ENCODE measurements at regions not wholly inside any gene's neighbourhood (a gene's known extent, or its start where the extent isn't known, plus 50 kb on each side); places are given as distances from the start of the nearest gene placed in this dataset.

DNA sequence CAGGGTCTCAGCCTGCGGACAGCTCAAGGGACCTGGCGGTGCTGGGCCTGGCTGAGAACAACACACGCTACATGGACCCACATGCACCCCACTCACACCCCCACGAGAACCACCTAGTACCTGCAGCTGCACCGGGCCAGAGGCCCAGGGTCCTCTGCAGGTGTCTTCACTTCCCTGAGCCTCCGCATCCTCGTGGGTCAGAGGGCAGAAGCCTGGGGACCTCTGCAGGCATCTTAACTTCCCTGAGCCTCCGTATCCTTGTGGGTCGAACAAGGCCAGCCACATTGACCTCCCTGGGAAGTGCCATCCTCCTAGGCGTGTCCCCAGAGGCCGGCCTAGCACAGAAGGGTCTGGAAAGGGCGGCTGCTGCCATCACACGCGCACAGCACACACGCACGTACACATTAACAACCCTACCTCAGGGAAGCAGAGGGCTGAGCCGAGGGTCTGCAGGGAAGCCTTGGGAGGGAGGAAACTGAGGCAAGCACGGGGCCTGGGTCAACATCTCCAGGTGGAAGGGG is 62.5 kb upstream of the HPCAL1 start:
- Mint-ChIP-seq H3K4me1 (no peaks in the 10 kb centered on the region), H3K9me3 (no peaks in the 10 kb centered on the region), H3K4me3 (no peak overlapping the region), H3K27ac (no peak overlapping the region), H3K27me3 (no peaks in the 10 kb centered on the region), H3K36me3 (ENCODE audit: low read depth) (no peaks in the 10 kb centered on the region)
- DNase-seq = no peak
- ChIA-PET CTCF (interaction anchor here (1.2 to 1.9 kb wide), 2 partner anchors 169 to 195 kb away, joined by 3 to 4 read pairs; no protein-coding TSS in a partner anchor), POLR2A (no interaction called here)

GRCh38 chr2:10240911-10241610 is 61.6 kb upstream of the HPCAL1 start:
- H3K9me3 Mint-ChIP-seq = no peaks in the 10 kb centered on the region
- no peak overlapping the region for H3K27ac Mint-ChIP-seq
- no peaks in the 10 kb centered on the region for H3K27me3 Mint-ChIP-seq
- H3K36me3 Mint-ChIP-seq (ENCODE audit: low read depth) = no peaks in the 10 kb centered on the region
- ChIA-PET POLR2A (no interaction called here), CTCF (no interaction called here)
- no peak overlapping the region for H3K4me3 Mint-ChIP-seq
- no peaks in the 10 kb centered on the region for H3K4me1 Mint-ChIP-seq
- DNase-seq = no peak

GRCh38 chr2:10241641-10242430 is 60.9 kb upstream of the HPCAL1 start:
- no peaks in the 10 kb centered on the region for H3K4me1 Mint-ChIP-seq
- H3K9me3 Mint-ChIP-seq = no peaks in the 10 kb centered on the region
- no peak overlapping the region for H3K4me3 Mint-ChIP-seq
- DNase-seq = no peak
- H3K27me3 Mint-ChIP-seq = no peaks in the 10 kb centered on the region
- ChIA-PET POLR2A (no interaction called here), CTCF (no interaction called here)
- H3K27ac Mint-ChIP-seq = no peak overlapping the region
- H3K36me3 Mint-ChIP-seq (ENCODE audit: low read depth) = no peaks in the 10 kb centered on the region

GRCh38 chr2:10242451-10242850 is 60.3 kb upstream of the HPCAL1 start:
- ChIA-PET POLR2A (no interaction called here), CTCF (no interaction called here)
- H3K9me3 Mint-ChIP-seq = no peaks in the 10 kb centered on the region

GRCh38 chr2:10242998-10243925 is 59.4 kb upstream of the HPCAL1 start:
- H3K4me1 Mint-ChIP-seq = no peaks in the 10 kb centered on the region
- no peak for DNase-seq
- CTCF ChIA-PET = no interaction called here
- no peaks in the 10 kb centered on the region for H3K27me3 Mint-ChIP-seq
- H3K36me3 Mint-ChIP-seq (ENCODE audit: low read depth) = no peaks in the 10 kb centered on the region
- POLR2A ChIA-PET = no interaction called here
- H3K9me3 Mint-ChIP-seq = no peaks in the 10 kb centered on the region
- no peak overlapping the region for H3K27ac Mint-ChIP-seq
- no peak overlapping the region for H3K4me3 Mint-ChIP-seq

More at GRCh38 chr2:10242451-10242850, 60.3 kb upstream of the HPCAL1 start:
- no peak overlapping the region for H3K27ac Mint-ChIP-seq
- no peaks in the 10 kb centered on the region for H3K4me1 Mint-ChIP-seq
- no peak for DNase-seq
- H3K27me3 Mint-ChIP-seq = no peaks in the 10 kb centered on the region
- H3K4me3 Mint-ChIP-seq = no peak overlapping the region
- no peaks in the 10 kb centered on the region for H3K36me3 Mint-ChIP-seq (ENCODE audit: low read depth)

DNA sequence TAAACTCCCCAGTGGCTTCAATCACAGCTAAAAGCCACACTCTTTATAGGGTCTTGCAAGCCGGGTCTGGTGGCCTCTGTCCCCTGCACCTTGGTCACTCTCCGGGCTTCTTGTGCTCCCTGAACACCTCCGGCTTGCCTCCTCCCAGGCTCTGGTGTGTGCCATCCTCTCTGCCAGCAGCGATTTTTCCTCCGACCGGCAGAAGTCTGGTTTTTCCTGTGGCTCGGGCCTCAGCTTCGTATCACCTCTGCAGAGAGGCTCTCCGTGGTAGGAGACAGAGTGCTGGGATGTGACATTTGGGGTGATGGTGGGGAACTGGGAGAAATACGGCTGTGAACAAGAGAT is 58.8 kb upstream of the HPCAL1 start:
- Mint-ChIP-seq H3K27me3 (peaks cover 2% of the 10 kb centered on the region), H3K9me3 (peaks cover under 1% of the 10 kb centered on the region), H3K27ac (no peak overlapping the region), H3K4me3 (no peak overlapping the region), H3K36me3 (ENCODE audit: low read depth) (no peaks in the 10 kb centered on the region), H3K4me1 (no peaks in the 10 kb centered on the region)
- DNase-seq = no peak
- CTCF ChIA-PET = no interaction called here
- POLR2A ChIA-PET = no interaction called here

DNA sequence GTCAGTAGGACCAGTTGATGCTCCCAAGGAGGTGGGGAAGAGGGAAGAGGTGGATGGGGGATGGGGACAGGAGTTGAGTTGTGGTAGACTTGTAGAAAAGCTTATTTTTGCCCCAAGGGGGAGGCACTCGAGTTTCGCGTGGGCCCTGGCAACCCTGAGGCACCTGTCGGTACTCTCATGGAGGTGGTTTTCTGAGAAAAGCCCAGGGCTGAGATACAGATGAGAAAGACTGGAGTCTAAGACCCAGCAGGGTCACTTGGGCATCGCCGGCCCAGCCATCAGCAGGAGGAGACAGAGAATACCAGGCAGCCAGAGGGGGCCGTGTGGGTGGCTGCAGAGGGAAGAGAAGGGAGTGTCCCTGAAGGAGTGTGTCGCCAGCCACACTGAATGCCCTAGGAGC is 57.7 kb upstream of the HPCAL1 start:
- H3K9me3 Mint-ChIP-seq = peaks cover 6% of the 10 kb centered on the region
- peaks cover 2% of the 10 kb centered on the region for H3K36me3 Mint-ChIP-seq (ENCODE audit: low read depth)
- no peak for DNase-seq
- H3K4me1 Mint-ChIP-seq = no peaks in the 10 kb centered on the region
- no peak overlapping the region for H3K27ac Mint-ChIP-seq
- ChIA-PET POLR2A (no interaction called here), CTCF (no interaction called here)
- H3K4me3 Mint-ChIP-seq = no peak overlapping the region
- peaks cover 9% of the 10 kb centered on the region for H3K27me3 Mint-ChIP-seq

DNA sequence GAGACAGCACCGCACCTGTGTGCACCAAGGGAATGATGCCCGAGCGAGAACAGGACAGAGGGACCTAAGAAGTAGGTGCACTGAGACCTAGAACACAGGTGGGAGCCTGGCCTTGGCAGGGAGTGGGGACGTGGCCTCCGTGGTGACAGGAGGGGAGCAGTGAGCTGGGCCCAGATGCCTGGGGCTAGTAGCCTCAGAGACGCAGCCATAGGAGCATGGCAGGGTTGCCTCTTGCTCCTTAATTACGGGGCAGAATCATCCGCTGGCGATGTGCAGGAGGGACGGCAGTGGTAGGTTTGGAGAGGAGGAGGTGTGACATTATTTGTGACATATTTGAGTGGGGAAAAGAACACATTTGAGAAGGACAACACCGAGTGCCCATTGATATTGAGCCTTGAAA is 57.0 kb upstream of the HPCAL1 start:
- Mint-ChIP-seq H3K27ac (no peak overlapping the region), H3K4me1 (no peaks in the 10 kb centered on the region), H3K27me3 (peaks cover 16% of the 10 kb centered on the region), H3K36me3 (ENCODE audit: low read depth) (peaks cover 7% of the 10 kb centered on the region), H3K4me3 (no peak overlapping the region), H3K9me3 (peaks cover 13% of the 10 kb centered on the region)
- ChIA-PET CTCF (no interaction called here), POLR2A (no interaction called here)
- DNase-seq = no peak

DNA sequence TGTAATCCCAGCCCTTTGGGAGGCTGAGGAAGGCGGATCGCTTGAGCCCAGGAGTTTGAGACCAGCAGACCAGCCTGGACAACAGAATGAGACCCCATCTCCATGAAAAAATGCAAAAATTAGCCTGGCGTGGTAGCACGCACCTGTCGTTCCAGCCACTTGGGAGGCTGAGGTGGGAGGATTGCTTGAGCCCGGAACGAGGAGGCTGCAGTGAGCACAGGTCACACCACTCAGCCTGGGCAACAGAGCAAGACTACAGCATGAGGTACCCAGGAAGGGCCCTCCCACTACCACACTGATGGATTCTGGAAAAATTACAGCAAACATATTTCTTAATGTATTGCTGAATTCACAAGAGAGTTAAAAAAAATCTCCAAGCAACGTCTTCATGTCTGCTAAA is 56.3 kb upstream of the HPCAL1 start:
- Mint-ChIP-seq H3K27ac (no peak overlapping the region), H3K9me3 (peaks cover 15% of the 10 kb centered on the region), H3K36me3 (ENCODE audit: low read depth) (peaks cover 8% of the 10 kb centered on the region), H3K4me3 (no peak overlapping the region), H3K27me3 (peaks cover 18% of the 10 kb centered on the region), H3K4me1 (no peaks in the 10 kb centered on the region)
- POLR2A ChIA-PET = interaction anchor here (1.3 kb wide), 1 partner anchor 57 kb away, joined by 3 read pairs; the partner anchor contains the start of gene HPCAL1
- DNase-seq = no peak
- CTCF ChIA-PET = no interaction called here

- CTCF ChIA-PET = no interaction called here
- peaks cover 8% of the 10 kb centered on the region for H3K36me3 Mint-ChIP-seq (ENCODE audit: low read depth)
Observed at GRCh38 chr2:10246831-10247230, 55.9 kb upstream of the HPCAL1 start.

GRCh38 chr2:10249798-10250197 is 52.9 kb upstream of the HPCAL1 start:
- POLR2A ChIA-PET = interaction anchor here (1.5 kb wide), 1 partner anchor 54 kb away, joined by 4 read pairs; no protein-coding TSS in a partner anchor
- no peak for DNase-seq
- Mint-ChIP-seq H3K27me3 (peaks cover 28% of the 10 kb centered on the region), H3K27ac (no peak overlapping the region), H3K36me3 (ENCODE audit: low read depth) (peaks cover 8% of the 10 kb centered on the region), H3K9me3 (peaks cover 15% of the 10 kb centered on the region), H3K4me3 (no peak overlapping the region), H3K4me1 (peaks cover 10% of the 10 kb centered on the region)
- CTCF ChIA-PET = interaction anchor here (0.6 to 1.1 kb wide), 3 partner anchors 50 to 185 kb away, joined by 3 read pairs; no protein-coding TSS in a partner anchor

More at GRCh38 chr2:10246831-10247230, 55.9 kb upstream of the HPCAL1 start:
- Mint-ChIP-seq H3K27ac (no peak overlapping the region), H3K9me3 (peaks cover 15% of the 10 kb centered on the region), H3K27me3 (peaks cover 21% of the 10 kb centered on the region), H3K4me1 (no peaks in the 10 kb centered on the region), H3K4me3 (no peak overlapping the region)
- no peak for DNase-seq
- POLR2A ChIA-PET = interaction anchor here (1.3 kb wide), 1 partner anchor 56 kb away, joined by 3 read pairs; the partner anchor contains the start of gene HPCAL1

DNA sequence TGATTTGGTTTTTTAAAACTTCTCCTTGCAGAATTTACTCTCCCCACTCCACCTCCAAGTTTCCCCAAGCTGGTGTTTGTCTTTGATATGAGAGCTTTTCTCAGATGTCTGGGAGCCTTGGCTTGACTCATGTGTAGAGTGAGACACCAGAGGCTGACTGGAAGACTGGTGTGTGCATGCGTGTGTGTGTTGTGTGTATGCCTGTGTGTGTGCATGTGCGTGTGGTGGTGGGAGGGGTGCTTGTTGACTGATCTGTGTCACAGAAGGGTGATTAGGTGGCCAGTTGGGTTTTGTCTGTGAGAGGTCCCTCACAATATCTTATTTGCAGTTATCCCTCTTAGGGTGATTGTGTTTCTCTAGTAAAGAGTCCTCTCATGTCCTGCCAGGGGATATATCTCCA is 50.5 kb upstream of the HPCAL1 start:
- Mint-ChIP-seq H3K4me3 (no peak overlapping the region), H3K27ac (no peak overlapping the region), H3K9me3 (peaks cover 15% of the 10 kb centered on the region), H3K36me3 (ENCODE audit: low read depth) (peaks cover 8% of the 10 kb centered on the region), H3K4me1 (peaks cover 10% of the 10 kb centered on the region), H3K27me3 (peaks cover 28% of the 10 kb centered on the region)
- POLR2A ChIA-PET = interaction anchor here (2.3 kb wide), 1 partner anchor 156 kb away, joined by 5 read pairs; no protein-coding TSS in a partner anchor
- no peak for DNase-seq
- CTCF ChIA-PET = interaction anchor here (1.0 kb wide), 1 partner anchor 13 kb away, joined by 3 read pairs; no protein-coding TSS in a partner anchor

Measured in activated CD4-positive, alpha-beta memory T cell treated with anti-CD3 and anti-CD28 coated beads, Interleukin-2, amount 10 ng/mL, durations not matched to agents 7 days and 5 days (primary cell).